Activated T-cell treated with anti-CD3 and anti-CD28 coated beads for 1 hour (primary cell): ENCODE measurements at regions not wholly inside any gene's neighbourhood (a gene's known extent, or its start where the extent isn't known, plus 50 kb on each side); places are given as distances from the start of the nearest gene placed in this dataset.
"Not testable (repeated sequence)": the region's sequence is repeated elsewhere in the genome, so short reads cannot be mapped to it uniquely, and the experiment has no call there.

ENCODE experiments used
- DNase-seq: peaks from one replicate; pipeline ENCODE4 v3.0.0-alpha.2; 2020; ENCODE audit warnings: low read depth

DNA sequence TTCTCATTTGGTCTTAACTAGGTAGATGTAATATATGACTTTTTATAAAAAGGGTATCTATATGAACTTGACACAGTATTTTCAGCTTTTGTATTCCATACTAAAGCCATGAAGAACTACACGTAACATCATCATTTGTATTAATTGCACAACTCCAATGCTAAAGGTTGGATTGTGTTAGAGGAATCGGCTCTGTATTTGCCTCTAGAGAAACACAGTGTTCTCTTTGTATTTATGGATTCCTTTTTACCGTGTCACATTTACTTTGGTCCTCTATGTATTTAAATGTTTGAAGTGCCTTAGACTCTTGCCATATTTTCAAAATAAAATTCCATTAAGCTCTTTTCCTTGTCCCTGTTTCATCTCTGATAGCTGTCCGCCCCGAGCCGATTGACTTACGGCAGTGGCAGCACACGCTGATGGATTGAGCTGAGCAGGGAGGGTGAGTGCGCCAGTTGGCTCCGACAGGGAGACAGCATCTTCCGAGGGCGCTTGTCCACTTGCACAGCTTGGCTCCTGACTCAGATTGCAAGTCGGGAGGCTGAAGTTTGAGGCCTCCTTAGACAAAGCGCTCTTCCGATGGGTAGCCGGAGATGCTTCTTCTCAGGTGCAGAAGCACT, 95.6 kb upstream of the DMRT1 start:
- DNase-seq: no peak

- DNase-seq: no peak
These were observed 94.6 kb upstream of the DMRT1 start for GRCh38 chr9:746661-747434.

- DNase-seq: no peak
These were observed 93.9 kb upstream of the DMRT1 start for GRCh38 chr9:747567-747966.

DNA sequence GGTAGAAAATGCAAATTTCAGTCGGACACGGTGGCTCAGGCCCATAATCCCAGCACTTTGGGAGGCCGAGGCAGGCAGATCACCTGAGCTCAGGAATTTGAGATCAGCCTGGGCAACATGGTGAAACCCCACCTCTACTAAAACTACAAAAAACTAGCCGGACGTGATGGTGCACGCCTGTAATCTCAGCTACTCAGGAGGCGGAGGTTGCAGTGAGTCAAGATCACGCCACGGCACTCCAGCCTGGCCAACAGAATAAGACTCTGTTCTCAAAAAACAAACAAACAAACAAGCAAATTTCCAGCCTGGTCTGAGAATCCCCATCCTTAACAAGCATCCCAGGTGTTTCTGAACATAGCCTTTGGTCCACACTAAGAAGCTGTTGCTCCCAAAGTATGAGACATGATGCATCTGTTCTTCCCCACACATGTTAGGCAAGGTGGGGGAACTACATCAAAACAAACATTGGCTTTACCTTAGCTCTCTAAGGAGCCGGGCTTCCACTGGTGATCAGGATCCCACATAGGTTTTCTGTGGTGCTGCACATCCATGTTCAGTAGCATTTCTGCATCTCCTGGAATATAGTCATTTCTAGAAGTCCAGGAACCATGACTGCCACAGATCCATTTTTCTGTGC, 92.5 kb upstream of the DMRT1 start:
- DNase-seq: no peak

DNA sequence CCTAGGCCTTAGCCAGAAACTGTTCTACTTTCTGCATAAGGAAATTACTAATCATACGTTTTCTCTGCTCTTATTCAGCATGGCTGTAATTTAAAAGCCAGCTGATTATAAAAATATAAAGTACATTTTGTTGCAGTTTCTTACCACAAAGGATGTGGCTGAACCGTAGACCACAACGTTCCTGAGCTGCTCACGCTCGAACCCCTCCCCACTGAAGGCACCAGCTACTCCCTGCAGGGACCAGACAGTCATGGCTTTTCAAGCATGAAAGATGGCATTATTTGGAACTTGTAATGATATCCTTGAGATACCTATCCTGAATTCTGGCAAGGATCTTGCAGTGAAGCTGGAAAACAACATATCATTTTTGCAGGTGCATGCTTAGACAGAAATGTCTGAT, 91.8 kb upstream of the DMRT1 start:
- no peak for DNase-seq

GRCh38 chr9:750249-750967, 91.1 kb upstream of the DMRT1 start:
- no peak for DNase-seq

GRCh38 chr9:751137-752051, 90.1 kb upstream of the DMRT1 start:
- DNase-seq: no peak

DNA sequence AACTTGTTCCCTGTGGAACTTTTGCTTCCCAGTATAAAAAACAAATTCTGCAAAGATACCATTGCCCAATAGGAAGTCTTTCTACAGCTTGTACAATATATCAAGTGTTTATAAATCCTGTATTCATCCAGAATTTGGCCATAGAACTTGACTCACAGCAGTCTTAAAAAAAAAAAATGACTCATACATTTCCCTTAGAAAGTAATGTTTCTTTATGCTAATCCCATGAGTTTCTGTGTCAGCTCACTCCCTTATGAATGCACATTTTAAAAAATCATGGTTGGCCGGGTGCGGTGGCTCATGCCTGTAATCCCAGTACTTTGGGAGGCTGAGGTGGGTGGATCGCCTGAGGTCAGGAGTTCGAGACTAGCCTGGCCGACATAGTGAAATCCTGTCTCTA, 89.3 kb upstream of the DMRT1 start:
- no peak for DNase-seq

GRCh38 chr9:752681-753200, 88.8 kb upstream of the DMRT1 start:
- no peak for DNase-seq

DNA sequence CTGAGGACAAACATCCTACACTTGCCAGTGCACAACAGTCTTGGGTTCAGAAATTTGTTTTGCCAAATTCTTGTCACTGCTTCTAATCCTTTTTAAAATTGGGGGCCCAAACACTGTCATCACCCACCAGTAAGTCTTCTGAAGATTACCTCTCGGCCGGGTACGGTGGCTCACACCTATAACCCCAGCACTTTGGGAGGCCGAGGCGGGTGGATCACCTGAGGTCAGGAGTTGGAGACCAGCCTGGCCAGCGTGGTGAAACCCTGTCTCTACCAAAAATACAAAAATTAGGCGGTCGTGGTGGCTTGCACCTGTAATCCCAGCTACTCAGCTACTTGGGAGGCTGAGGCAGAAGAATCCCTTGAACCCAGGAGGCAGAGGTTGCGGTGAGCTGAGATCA, 87.8 kb upstream of the DMRT1 start:
- DNase-seq: not testable (repeated sequence)

DNA sequence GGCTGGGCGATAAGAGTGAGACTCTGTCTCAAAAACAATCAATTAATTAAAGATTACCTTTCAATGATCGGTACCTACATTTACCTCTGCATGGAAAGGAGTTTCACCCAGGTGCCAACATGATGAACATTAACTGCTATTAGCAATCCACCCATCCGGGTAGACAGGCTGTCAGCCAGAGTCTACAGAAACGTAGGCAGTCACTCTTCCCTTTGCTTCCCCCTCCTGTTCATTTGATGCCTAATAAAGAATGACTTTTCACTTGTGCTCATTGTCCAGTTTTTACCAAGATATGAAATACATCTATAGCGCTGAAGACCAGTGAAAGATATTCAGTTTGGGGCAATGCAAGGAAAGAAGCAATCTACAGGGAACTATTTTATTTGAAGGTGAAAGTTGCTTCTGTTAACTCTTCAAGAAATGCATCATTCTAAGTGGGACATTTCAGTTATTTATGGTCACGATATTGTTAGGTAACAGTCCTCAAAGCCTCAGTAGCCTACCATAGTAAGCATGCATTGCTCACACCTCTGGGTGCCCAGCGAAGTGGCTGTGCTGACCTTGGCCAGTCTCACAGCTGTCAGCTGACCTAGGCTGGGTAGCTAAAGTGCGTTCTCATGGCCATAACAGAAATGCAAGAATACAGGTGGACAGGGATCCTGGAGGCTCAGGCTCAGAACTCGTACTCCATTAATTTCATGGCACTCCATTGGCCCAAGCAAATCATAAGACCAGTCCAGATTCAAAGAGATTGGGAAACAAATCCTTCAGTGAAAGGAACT, 87.2 kb upstream of the DMRT1 start:
- DNase-seq: no peak

DNA sequence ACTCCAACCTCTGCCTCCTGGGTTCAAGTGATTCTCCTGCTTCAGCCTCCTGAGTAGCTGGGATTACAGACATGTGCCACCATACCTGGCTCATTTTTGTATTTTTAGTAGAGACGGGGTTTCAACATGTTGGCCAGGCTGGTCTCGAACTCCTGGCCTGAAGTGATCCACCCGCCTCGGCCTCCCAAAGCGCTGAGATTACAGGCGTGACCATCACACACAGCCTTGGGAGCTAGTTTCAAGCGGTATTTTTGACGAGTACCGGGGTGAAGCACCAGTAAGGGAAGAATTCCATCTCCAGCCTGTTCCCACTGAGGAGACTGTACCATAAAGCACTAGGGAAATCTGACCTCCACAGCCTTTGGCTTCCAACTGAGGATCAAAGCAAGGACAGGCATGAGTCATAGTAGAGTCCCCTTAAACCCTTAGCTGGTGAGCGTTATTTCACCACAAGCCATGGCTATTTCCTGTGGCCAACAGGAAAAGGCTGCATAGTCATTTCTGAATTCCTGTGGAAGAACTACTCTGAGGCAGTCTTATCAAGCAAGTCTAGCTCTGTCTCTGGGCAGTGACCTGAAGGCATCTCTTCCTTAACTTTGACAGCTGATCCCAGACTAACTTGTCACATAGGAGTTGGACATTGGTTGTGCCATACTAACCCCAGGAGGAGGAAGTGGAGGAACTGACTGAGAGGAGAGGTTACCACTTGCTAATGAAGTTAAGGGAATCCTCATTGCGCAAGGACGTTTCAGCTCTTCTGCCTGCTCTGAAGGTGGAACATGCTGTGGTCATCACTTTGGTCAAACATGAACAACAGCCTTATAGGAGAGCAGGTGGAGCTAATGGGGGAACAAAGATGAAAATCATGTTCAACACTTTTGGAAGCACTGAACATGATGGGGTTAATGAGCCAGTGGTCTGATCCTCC, 85.8 kb upstream of the DMRT1 start:
- no peak for DNase-seq

DNA sequence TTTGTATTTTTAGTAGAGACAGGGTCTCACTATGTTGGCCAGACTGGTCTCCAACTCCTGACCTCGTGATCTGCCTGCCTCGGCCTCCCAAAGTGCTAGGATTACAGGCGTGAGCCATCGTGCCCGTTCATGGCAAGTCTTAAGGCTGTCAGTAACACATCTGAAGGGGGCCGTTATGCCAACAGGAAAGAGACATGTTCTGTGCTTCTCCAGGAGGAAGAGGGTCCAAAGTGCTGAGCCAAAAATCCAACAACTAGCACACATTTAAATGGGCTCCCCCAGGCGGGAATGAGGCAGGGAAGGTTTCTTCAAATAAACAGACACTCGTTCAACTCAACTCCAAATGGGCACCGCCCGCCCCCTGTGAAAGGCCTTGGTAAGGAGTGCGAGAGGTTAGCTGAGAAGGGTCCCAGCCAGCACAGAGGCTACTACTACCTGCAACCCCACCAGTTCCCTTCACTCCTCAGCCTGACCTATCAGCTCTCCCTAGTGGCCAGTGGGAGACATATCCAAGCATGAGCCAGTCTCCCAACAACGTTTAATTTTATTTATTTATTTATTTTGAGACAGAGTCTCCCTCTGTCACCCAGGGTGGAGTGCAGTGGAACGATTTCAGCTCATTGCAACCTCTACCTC, 84.1 kb upstream of the DMRT1 start:
- no peak for DNase-seq

GRCh38 chr9:758146-758545, 83.4 kb upstream of the DMRT1 start:
- no peak for DNase-seq

- DNase-seq: no peak
These were observed 82.0 kb upstream of the DMRT1 start for GRCh38 chr9:759541-759940.

DNA sequence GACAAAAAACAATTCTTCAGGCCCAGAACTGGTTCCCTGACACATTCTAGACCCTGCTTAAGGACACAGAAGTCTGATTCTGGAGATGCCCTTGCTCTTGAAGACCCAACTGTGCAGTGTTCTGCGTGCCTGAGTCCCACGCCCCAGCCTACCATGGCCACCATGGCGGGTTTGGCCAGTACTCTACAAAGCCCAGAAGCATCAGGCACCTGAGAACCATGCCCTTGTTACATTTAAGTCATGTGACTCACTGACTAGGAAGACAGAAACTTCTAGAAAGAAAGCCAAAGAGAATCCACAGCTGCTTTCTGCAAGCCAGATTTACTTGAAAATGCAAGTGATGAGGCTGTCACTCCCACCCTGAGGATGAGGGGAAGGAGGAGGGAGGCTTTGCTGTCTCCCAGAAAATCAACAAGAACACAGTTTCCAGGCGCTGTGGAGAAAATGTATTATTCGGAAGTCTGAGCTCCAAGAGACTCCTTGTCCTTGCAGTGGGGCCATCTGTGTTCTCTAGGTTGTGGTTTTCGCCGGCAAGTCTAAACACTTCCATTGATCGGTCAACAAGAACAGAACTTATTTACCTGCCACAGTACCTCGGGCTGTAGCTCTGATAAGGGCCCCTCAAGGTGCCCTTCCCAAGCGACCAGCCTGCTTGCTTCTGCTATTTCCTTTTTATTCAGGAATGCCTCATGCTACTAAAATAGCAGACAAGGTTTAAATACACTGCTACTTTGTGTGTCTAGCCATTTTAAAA, 81.3 kb upstream of the DMRT1 start:
- no peak for DNase-seq

DNA sequence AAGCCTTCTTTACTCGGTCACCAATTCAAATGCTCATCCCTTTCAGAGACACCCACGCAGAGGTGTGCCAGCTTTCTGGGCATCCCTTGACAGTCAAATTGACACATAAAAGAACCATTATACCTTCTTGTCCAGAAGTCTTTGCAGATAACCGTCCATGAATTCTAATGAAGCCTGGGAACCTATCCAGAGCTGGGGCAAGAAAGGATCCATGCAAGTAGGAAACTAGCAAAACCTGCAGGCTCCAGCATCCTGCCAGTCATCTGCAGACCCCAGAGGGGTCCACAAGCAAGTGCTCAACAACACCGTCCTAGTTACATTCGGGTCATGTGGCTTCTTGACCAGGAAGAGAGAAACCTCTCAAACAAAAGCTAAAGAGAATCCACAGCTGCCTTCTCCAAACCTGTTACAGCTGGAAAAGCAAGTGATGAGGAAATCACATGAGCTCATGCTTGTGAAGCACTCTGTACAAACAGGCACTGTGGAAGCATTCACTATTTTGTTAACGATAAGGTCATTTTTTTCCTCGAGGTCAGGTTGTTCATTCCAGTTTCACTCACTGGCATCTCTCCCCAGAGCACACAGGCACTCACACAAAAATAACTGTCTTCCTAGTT, 80.2 kb upstream of the DMRT1 start:
- no peak for DNase-seq
